ENCODE measurements at regions not wholly inside any gene's neighbourhood (a gene's known extent, or its start where the extent isn't known, plus 50 kb on each side); places are given as distances from the start of the nearest gene placed in this dataset.

DNA sequence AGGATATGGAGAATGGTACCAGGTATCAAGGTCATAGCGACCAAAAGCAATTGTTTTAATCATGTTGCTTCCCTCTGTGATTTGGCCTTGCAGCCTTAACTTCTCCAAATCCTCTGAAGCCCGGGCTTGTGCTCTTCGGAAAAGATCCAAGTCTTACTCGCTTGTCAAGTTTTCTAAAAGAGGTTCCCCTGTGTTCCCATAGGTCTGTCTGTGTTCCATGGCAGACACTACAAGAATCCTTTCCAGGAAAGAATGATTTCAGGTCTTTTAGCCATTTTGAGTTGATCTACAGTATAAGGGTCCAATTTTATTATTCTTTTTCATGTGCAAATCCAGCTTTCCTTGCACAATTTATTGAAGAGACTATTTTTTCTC is 710.6 kb upstream of the DIAPH2 start:
- Histone ChIP-seq H3K9me3 (no peaks in the 10 kb centered on the region), H3K4me3 (no peak overlapping the region), H3K27me3 (no peaks in the 10 kb centered on the region), H3K4me1 (no peaks in the 10 kb centered on the region), H3K36me3 (no peaks in the 10 kb centered on the region), H3K27ac (no peak overlapping the region)
- TF ChIP-seq, protein P1, sequence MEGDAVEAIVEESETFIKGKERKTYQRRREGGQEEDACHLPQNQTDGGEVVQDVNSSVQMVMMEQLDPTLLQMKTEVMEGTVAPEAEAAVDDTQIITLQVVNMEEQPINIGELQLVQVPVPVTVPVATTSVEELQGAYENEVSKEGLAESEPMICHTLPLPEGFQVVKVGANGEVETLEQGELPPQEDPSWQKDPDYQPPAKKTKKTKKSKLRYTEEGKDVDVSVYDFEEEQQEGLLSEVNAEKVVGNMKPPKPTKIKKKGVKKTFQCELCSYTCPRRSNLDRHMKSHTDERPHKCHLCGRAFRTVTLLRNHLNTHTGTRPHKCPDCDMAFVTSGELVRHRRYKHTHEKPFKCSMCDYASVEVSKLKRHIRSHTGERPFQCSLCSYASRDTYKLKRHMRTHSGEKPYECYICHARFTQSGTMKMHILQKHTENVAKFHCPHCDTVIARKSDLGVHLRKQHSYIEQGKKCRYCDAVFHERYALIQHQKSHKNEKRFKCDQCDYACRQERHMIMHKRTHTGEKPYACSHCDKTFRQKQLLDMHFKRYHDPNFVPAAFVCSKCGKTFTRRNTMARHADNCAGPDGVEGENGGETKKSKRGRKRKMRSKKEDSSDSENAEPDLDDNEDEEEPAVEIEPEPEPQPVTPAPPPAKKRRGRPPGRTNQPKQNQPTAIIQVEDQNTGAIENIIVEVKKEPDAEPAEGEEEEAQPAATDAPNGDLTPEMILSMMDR (IDR thresholded peaks at IDR 0.05): no peak
- no peak for DNase-seq (ENCODE audit: low spot score)

DNA sequence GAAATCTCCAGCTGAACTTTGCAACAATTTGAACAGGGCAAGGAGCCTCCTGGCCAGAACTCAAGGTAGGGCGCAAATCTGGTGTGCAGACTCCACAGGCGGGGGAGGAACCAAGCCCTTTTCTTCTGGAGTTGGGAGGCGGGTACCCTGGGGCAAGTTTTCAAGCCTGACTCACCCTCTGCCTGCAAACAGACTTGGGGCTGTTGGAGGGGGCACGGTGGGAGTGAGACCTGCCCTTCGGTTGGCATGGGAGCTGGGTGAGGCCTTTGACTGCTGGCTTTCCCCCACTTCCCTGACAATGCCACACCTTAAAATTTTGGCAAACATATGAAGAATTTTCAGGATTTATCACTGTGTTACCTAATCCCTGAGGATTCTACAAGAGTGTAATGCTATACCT is 709.8 kb upstream of the DIAPH2 start:
- TF ChIP-seq, protein P1 (IDR thresholded peaks at IDR 0.05): no peak

GRCh38 chrX:95995583-95995982 is 689.1 kb upstream of the DIAPH2 start:
- Histone ChIP-seq H3K36me3 (no peaks in the 10 kb centered on the region), H3K27ac (no peak overlapping the region), H3K4me1 (no peaks in the 10 kb centered on the region), H3K27me3 (no peaks in the 10 kb centered on the region), H3K4me3 (no peak overlapping the region), H3K9me3 (no peaks in the 10 kb centered on the region)
- TF ChIP-seq, protein P1 (IDR thresholded peaks at IDR 0.05): no peak
- no peak for DNase-seq (ENCODE audit: low spot score)

More for the DNA sequence above, 709.8 kb upstream of the DIAPH2 start:
- Histone ChIP-seq H3K27ac (no peak overlapping the region), H3K9me3 (peaks cover 0 to 2% of the 10 kb centered on the region in 2 donors), H3K4me1 (no peaks in the 10 kb centered on the region), H3K36me3 (no peaks in the 10 kb centered on the region), H3K27me3 (no peaks in the 10 kb centered on the region), H3K4me3 (no peak overlapping the region)
- no peak for DNase-seq (ENCODE audit: low spot score)

- no peak for DNase-seq (ENCODE audit: low spot score)
- no peaks in the 10 kb centered on the region for H3K4me1 ChIP-seq
- no peak overlapping the region for H3K4me3 ChIP-seq
- H3K27ac ChIP-seq: no peak overlapping the region
- no peaks in the 10 kb centered on the region for H3K9me3 ChIP-seq
- H3K27me3 ChIP-seq: no peaks in the 10 kb centered on the region
- no peaks in the 10 kb centered on the region for H3K36me3 ChIP-seq
- TF ChIP-seq, protein P1 (IDR thresholded peaks at IDR 0.05): no peak
Measured at GRCh38 chrX:95996294-95996693, 688.3 kb upstream of the DIAPH2 start.

DNA sequence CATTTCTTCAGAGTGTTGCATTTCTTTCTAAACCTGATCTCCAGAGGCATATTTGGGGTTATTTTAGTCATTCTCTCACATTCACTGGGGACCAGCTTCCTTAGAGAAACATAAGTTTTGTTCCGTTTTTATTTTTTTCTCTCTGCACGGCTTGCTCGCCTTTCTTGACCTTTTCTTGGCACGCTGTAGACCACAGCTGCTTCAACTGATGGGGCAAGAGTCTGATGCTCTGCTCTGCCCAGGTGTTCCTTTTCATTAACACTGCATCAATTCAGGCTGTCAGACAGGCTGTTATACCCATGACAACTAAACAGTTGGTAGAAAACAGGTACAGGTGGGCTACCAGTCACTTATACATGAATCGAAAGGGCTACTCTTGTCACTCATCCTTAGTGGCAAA is 682.2 kb upstream of the DIAPH2 start:
- DNase-seq (ENCODE audit: low spot score): no peak
- Histone ChIP-seq H3K9me3 (no peaks in the 10 kb centered on the region), H3K4me3 (no peak overlapping the region), H3K27me3 (no peaks in the 10 kb centered on the region), H3K4me1 (no peaks in the 10 kb centered on the region), H3K27ac (no peak overlapping the region), H3K36me3 (no peaks in the 10 kb centered on the region)
- TF ChIP-seq, protein P1 (IDR thresholded peaks at IDR 0.05): no peak

GRCh38 chrX:96004386-96004785 is 680.3 kb upstream of the DIAPH2 start:
- Histone ChIP-seq H3K27ac (no peak overlapping the region), H3K27me3 (no peaks in the 10 kb centered on the region), H3K4me1 (no peaks in the 10 kb centered on the region), H3K9me3 (peaks cover 0 to 6% of the 10 kb centered on the region in 2 donors), H3K4me3 (no peak overlapping the region), H3K36me3 (no peaks in the 10 kb centered on the region)
- TF ChIP-seq, protein P1 (IDR thresholded peaks at IDR 0.05): no peak
- no peak for DNase-seq (ENCODE audit: low spot score)

All from right atrium auricular region (tissue), 2 donors.